HG03064 (cell line): ENCODE measurements at regions not wholly inside any gene's neighbourhood (a gene's known extent, or its start where the extent isn't known, plus 50 kb on each side); places are given as distances from the start of the nearest gene placed in this dataset.

Experiments used
- ATAC-seq: cut with Tn5 transposase; IDR thresholded peaks from one replicate; pipeline ENCODE4 v1.9.1; 2021; ENCODE audit warnings: low read depth; ENCODE audit not compliant: unreplicated experiment

DNA sequence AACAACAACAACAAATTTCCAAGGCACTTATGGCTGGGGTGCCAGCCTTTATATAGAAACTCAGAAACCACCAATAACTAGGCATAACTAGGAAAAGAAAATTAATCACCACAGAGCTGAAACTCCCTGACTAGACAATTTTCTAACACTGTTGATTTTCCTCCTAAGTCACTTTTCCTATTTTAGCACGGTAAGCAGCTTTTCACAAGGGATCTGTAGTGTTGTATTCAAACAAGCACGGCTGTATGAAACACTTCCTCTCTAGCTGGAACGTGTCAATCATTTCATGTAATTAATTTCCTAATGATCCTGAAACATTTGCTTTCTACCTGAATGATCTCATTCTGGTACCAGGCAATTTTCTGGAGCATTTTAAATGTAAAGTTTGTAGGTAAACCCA lies 645.0 kb downstream of the IRS1 start:
- ATAC-seq, result no peak

DNA sequence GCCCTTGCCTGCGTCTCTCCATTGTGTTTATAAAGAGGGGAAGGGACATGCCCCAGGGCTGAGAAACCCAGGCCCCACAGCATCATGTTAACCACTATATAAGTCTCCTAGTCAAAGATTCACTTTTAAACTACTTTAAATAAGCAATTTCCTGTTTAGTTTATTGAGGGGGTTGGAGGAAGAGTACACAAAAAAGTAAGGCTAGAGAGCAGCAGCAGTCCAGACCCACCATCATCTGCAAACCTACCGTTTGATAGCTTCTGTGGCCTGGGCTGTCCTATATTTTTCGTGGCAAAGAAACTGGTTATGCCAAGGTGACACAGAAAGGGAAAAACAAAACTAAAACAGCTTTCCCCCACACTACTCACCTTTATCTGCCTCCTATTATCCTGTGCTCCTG lies 646.1 kb downstream of the IRS1 start:
- no peak for ATAC-seq

DNA sequence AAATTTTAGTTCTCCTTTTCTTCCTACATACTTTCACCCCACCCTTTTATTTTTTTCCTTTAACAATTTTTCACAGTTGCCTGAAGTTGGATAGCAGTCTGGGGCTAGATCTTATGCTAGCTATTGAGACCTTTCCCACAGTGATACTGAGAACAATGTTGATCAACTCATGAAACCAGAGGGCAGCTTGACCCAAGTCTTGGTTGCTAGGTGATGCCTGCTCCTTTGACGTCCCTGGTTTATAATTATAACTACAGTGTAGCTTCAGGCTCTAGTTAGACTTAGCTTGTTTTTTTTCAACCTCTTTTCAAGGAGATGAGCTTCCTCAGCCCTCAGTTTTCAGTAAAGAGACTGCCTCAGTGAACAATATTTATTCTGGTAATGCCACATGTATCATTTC lies 648.5 kb downstream of the IRS1 start:
- no peak for ATAC-seq

DNA sequence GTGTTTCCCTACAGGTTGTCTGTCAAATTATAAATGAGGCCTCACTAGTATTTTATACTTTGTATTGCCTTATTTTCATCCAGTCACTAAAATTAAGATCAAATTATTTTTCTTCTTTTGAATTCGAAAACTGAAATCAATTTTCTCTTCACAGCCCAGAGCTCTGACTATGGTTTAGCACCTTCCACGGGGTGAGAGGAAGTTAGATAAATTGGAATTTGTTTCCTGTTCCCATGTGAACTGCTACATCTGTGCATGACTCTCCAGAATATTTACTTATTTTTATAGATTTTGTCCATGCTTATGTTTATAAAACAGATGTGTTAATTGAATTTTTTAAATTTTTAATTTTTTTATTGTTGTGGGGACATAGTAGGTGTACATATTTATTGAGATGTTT lies 656.5 kb downstream of the IRS1 start:
- ATAC-seq, result no peak

DNA sequence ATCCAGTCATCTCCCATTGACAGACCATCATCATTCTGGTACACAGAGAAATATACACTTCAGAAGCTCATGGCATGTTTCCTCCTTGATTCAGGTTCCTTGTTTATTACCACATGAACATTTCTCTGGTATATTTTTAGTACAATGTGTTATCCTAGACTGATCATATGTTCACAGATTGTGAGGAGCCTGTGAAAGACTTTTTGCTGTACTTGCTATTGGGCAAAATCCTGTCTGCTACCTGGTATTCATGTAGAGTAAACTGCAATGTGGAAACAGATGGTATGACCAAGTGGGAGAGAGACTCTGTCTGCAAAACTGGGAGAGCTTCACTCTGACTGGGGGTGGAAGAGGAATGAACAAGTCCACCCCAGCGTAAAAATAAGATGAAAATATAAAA lies 657.2 kb downstream of the IRS1 start:
- ATAC-seq, result no peak

DNA sequence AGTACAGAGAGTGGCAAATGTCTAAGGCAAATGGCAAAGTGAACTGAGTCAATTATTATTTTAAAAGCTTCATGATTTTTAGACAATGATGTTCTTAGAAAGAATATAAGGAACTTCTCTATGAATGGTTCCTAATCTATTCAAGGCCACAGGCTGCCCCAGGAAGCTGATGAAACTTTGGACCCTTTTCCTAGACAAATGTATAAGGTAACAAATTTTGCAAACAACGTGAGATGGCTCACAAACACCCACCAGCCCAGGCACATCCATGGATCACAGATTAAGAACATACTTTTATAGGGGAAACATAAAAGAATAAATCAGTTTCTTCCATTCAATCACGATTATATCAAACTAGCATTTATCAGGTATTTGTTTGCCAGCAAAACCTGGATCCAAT lies 659.0 kb downstream of the IRS1 start:
- ATAC-seq, result no peak

DNA sequence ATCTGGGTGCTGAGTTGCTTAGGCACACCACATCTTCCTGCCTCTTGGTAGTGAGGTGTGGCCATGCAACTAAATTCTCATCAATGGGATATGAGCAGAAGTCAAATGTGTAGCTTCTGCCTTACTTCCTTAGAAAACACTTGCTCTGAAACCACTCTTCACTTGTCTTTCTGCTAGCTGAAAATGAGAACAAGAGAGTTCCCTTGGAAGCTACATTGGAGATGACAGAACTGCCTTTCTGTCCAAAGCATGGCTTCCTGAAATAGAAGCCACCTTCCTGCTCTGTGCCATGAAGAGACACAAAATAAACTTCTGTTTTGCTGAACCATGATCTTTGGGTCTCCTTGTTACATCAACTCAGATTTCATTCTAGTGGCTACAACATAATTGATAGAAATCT lies 659.9 kb downstream of the IRS1 start:
- no peak for ATAC-seq

DNA sequence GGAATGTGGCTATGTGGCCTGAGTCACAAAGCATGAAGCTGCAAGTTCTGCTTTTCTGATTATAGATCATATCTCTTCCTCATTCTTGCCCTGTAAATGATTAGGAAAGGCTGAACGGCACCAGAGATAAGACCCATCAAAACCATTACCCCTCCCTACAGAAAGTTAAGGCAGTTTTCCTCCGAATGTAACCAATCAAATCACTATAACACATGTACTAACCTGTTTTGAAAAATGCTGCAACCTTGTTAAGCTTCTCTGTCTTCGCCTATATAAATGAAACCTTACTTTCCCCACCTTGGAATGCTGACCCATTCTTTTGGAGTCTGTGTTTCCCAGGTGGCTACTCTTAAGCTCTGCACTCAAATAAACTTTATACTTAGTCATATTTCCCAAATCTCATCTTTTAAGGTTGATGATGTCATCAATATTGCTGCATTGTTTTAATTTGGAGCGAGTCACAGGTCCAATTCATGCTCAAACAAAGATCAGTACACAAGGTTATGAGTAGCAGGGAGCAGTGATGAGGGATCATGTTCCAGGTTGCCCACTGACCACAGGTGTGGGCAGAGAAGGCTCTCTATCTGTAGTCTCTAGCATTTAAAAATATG lies 662.3 kb downstream of the IRS1 start:
- ATAC-seq, result no peak

DNA sequence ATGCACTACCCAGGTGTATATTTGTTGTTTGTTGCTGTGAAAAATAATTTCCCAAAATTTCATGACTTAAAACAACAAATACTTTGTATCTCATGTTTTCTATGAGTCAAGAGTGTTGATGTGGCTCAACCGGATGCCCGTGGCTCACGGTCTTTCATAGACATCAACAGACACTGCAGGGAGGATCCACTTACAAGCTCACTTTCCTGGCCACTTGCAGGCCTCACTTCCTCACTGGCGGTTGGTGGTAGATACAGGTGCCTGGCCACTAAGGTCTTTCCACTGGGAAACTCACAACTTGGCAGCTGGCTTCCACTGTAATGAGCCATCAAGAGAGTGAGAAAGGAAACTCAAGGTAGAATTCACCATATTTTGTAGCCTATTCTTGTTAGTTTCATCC lies 662.9 kb downstream of the IRS1 start:
- ATAC-seq, result no peak

DNA sequence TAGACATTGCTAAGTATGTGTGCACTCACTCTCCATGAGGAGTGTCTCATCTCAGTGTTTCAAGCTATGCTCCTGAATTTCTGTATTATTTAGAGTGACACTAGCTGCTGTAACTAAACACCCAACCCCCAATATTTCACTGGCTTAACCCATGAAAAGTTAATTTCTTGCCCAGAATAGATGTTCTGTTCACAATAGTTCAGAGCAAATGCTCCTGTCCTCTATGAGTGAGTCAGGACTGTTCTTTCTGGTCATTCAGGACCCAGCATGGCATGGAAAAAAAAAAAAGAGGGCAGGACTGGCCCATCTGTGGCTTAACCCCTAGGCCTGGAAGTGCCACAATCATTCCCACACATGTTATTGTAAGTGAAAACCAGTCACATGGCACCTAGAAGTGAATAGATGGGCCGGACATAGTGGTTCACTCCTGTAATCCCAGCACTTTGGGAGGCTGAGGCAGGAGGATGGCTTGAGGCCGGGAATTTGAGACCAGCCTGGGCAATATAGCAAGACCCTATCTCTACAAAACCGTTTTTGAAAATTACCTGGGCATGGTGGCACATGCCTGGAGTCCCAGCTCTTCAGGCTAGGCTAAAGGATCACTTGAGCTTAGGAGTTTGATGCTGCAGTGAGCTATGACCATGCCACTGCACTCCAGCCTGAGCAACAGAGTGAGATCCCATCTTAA lies 663.6 kb downstream of the IRS1 start:
- no peak for ATAC-seq

DNA sequence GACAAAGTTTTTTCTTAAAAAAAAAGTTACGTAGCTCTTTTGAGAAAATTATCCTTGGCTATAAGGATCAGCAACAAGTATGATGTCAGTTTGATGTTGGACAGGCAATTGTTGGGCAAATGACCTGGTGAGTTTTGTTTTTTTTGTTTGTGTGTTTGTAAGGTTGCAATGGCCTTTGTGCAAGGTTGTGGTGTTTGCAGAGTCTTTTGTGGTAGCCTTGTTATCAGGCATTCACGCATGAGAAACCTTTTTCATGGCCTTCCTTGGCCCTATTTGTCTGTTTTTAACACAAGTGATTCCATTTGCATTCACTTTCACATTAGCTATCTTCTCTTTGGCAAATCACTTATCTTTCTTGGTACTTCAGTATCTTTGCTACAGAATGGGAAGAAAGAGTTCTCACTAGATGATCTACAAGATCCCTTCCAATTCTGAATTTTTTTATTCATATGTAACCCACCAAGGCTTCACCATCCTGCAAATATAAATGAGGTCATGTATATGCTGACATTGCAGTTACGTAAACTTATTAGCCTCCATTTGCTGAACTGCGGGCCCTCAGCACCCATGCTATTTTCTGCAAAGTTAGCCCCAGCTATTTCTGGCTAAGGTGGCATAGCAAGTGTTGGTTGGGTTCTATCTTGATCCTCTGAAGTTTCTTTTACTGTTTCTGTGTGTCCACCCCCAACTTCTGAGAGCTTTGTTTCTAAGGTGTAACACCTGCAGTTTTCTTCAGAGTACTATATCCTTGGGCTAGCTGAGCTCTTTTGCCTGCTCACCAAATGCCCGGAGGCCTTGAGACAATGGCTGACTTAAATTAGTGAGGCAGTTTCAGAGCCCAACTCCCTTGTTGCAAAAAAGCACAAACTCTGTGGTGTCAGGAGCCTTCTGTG lies 667.1 kb downstream of the IRS1 start:
- ATAC-seq, result no peak

DNA sequence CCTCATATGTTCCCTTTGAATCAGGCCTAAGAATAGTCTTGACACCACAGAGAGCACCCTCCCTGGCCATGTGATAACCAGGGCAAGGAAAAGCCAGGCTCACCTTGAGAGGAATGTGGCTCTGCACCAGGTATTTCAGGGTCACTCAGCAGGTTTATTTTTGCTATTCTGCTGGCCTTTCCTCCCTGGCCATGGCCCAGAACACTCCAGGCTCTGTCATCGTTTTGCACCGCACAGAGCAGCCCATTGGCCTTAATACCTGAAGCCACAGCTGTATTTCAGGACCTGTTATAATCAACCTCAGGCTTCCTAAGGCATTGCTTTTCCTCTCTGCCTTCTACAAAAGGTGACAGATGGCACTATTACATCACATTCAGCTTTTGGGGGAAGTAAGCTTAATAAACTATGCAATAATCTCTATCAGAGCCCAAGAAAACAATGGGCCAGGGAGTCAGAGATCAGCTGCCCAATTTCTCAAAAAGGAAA lies 668.3 kb downstream of the IRS1 start:
- no peak for ATAC-seq

DNA sequence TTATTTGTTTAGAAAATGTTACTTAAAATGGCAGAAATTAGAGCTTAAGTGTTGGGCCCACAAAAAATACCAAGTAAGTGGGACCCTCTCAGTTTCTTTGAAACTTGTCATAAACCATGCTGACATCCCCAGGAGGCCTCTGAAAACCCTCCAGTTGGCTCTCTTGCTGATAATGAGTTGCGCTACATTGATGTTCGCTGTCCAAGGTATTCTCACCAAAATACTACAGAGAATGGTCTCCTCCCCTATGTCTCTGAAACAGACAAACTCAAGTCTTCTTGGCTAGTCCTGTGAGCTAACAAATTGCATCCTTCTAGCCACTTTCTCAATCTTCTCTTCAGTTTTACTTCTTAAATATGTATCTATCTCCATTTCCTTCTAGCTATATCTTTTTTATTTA lies 669.4 kb downstream of the IRS1 start:
- no peak for ATAC-seq

DNA sequence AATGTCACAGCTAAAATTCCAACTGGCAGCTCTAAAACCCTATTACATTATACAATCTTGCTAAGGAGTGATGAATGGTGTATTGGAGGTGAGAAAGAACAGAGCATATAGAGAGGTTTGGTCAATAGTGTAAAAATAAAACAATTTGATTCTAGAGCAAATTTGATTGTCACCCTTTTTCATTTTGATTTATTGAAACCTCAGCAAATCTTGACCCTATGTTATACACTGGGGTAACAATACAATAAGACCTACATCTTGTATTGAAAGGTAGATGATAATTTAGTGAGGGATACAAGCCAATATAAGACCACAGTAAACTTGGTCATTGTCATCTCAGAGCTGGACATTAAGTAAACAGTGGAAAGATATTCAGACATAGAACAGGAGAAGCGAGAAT lies 671.9 kb downstream of the IRS1 start:
- ATAC-seq, result no peak

DNA sequence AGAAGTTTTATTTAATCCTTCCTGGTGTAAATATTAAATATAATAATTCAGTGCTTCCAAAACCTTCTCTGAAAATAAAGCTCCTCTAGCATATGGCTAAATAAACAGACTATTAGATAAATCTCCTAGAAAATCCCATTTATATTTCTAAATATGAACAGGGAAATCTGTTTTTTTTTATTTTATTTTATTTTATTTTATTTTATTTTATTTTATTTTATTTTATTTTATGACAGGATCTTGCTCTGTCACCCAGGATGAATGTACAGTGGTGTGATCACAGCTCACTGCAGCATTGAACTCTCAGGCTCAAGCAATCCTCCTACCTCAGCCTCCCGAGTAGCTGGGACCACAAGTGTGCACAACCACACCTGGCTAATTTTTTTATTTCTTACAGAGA lies 673.5 kb downstream of the IRS1 start:
- ATAC-seq, result no peak

DNA sequence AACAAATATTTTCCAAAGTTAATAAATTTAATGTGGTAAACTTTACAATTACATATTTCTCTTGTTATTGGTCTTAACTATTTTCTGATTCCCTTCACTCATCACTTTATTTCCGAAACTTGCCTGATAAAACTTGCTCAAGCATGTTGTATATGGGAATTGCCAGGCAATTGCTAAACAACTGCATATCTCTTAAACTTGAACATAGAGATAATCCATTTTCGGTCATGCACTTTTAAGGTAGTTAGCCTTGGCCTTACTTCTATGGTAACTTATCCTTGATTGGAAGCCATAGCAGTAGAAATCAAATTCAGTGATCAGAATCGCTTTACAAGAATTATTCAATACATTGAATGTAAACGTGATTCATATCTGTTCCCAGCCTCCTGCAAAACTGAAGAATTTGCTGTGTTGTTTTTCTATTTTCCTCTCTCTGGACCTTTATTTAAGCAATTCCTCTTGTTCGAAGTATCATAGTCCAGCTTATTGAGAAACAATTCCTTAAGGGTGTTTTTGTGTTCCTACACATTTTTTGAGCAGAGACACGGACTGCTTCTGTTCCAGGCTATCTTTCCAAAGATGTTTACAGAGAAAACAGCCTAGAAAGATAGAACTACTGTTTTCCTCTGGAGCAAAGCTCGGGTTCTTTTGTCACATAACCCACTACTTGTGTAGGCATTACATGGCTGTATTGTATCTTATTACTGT lies 674.3 kb downstream of the IRS1 start:
- no peak for ATAC-seq

DNA sequence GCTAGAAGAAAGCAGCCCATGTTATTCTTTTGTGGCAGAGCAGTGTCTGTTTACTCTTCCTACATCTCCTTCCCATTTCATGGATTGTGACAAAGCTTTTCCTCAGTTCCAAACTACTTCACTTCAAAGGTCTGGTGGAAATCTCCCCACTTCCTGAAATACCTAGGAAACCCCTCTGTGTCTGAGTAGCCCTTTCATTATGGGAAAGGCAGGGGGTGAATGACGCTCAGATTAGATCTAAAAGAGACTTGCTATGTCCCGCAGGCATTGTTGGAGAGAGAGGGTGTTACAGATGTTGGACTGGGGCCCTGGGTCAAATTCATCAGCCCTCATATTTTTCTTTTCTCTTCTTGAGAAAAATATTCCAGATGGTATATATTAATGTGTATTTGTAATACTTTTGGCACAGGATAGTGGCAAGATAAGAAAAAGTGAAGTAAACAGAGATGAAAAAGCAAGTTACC lies 675.0 kb downstream of the IRS1 start:
- ATAC-seq, result no peak

DNA sequence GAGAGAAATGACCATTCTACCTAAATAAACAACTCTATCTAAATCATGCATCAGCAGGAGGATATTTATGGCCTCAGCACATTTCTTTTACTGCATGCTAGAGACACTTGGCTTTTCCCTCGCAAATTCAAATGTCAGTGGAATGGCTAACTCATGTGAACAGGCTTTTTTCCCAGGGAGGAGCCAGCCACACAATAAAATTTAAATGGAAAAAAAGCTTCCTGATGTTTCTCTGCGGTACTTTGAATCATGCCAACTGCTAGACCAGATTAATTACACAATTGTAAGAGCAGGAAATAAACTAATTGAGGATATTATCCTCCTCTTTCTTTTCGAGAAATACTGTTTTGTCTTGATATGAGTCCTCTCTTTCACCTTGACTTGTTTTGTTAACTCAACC lies 676.3 kb downstream of the IRS1 start:
- ATAC-seq, result no peak

DNA sequence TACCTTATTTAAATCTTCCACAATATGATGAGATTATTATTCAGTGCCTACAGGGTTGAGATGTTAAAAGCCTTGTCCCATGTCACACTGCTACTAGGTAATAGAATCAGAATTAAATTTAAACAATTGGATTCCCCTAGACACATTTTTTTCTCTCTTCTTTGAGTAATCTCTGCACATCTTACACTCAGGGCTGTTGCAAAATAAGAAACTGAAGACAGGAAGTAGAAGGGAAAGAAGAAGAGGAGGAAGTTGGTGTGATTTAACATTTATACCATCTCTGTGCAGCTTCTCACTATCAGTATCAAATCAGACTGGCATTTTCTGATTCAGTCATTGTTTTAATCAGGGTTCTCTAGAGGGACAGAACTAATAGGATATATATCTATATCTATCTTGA lies 677.6 kb downstream of the IRS1 start:
- no peak for ATAC-seq

DNA sequence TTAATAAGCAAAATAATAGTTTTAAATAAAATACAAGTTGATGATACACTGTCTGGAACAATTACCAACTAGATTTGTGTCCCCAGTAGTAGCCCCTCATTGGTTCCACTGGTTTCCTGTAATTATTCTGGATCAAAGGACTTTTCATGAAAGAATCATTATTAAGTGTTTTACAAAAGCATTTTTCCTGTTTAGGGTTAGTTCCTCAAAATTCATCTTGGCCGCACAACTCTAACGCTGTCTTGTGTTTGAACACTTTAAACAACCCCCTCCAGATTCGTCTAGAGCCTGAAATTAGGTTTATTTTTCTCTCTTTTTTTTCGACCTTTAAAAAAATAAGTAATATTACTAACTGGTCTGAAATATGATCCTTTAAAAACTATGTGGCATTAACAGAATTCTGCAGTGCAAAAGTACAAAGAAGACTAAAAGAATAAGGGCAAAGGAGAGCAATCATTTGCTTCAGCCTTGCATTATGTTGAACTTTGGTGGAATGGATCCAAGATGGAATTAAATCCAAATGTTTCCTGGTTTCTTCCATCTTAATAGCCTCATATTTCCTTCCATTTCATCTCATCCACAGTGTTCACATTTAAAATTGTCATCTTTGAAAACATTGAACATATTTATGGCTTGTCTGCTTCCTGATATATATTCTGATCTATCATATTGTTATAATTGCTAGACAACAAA lies 678.4 kb downstream of the IRS1 start:
- no peak for ATAC-seq
